Common myeloid progenitor, CD34-positive (primary cell): ENCODE measurements at regions not wholly inside any gene's neighbourhood (a gene's known extent, or its start where the extent isn't known, plus 50 kb on each side); places are given as distances from the start of the nearest gene placed in this dataset.

Experiments
- CTCF ChIA-PET: fragments of 350-600 bp; sonication (Branson Sonifier 250); formaldehyde crosslinking; loops from one replicate; lab custom pipeline; 2021; ENCODE audit warnings: antibody characterized with exemption; lab: Charles Lee
- POLR2A ChIA-PET: fragments of 350-600 bp; sonication (Branson Sonifier 250); formaldehyde crosslinking; loops from one replicate; lab custom pipeline; 2021; ENCODE audit warnings: antibody characterized with exemption; lab: Charles Lee
- DNase-seq, 3 donors: peaks; one replicate each; pipeline versions ENCODE4 v3.0.0 to v3.0.0-alpha.2; 2013
- H3K27ac ChIP-seq, 2 experiments: 1 replicate in 1 of 2; 2 replicates in 1 of 2; pipeline ENCODE4 v1.7.0; 2013; ENCODE audit warnings: inconsistent platforms in 2 of 2, low read length in 2 of 2, mild to moderate bottlenecking in 2 of 2, low read depth in 1 of 2, moderate library complexity in 1 of 2; ENCODE audit not compliant: severe bottlenecking in 2 of 2, insufficient read depth in 1 of 2, poor library complexity in 1 of 2
- H3K27me3 ChIP-seq, 5 experiments: replicated peaks in 2 of 5; 1 replicate in 3 of 5; 2 replicates in 2 of 5; pipeline versions ENCODE4 v1.6.1 to v1.7.0; 2013; ENCODE audit warnings: low read length in 4 of 5, mild to moderate bottlenecking in 2 of 5, moderate library complexity in 2 of 5, inconsistent platforms in 1 of 5; ENCODE audit not compliant: insufficient read depth in 5 of 5, control insufficient read depth in 4 of 5
- H3K36me3 ChIP-seq, 4 experiments: 1 replicate in 2 of 4; 2 replicates in 2 of 4; pipeline versions ENCODE4 v1.6.1 to v1.7.0; 2013; ENCODE audit warnings: low read length in 3 of 4, control low read depth in 1 of 4, mild to moderate bottlenecking in 1 of 4; ENCODE audit not compliant: control insufficient read depth in 4 of 4, insufficient read depth in 4 of 4
- H3K4me1 ChIP-seq, 4 experiments: 1 replicate in 3 of 4; 2 replicates in 1 of 4; pipeline versions ENCODE4 v1.6.1 to v1.7.1; 2013; ENCODE audit warnings: low read length in 3 of 4, mild to moderate bottlenecking in 3 of 4, control low read depth in 1 of 4, inconsistent platforms in 1 of 4, moderate library complexity in 1 of 4; ENCODE audit not compliant: control insufficient read depth in 4 of 4, insufficient read depth in 4 of 4; ENCODE audit errors: control extremely low read depth in 1 of 4
- H3K4me3 ChIP-seq, 7 experiments: 1 replicate in 4 of 7; 2 replicates in 3 of 7; pipeline versions ENCODE4 v1.5.1 to v1.7.0; 2013; ENCODE audit warnings: mild to moderate bottlenecking in 7 of 7, low read length in 6 of 7, moderate library complexity in 6 of 7, inconsistent platforms in 2 of 7, low read depth in 2 of 7, control low read depth in 1 of 7; ENCODE audit not compliant: insufficient read depth in 4 of 7, control insufficient read depth in 1 of 7; ENCODE audit errors: extremely low read depth in 1 of 7
- H3K9me3 ChIP-seq, 5 experiments: 1 replicate in 4 of 5; 2 replicates in 1 of 5; pipeline versions ENCODE4 v1.6.1 to v1.7.1; 2013; ENCODE audit warnings: low read length in 4 of 5, mild to moderate bottlenecking in 2 of 5, inconsistent platforms in 1 of 5, low read depth in 1 of 5, moderate library complexity in 1 of 5; ENCODE audit not compliant: control insufficient read depth in 4 of 5, insufficient read depth in 2 of 5; ENCODE audit errors: control extremely low read depth in 1 of 5
- WGBS: methylation state at CpG from one replicate; pipeline ENCODE4 v1.1.5; 2013; ENCODE audit not compliant: insufficient coverage; 5-methylcytosine and 5-hydroxymethylcytosine counted together

- no peak for DNase-seq
- no peaks in the 10 kb centered on the region for H3K9me3 ChIP-seq
Observed at GRCh38 chr14:40213701-40214100, 781.5 kb upstream of the FBXO33 start.

GRCh38 chr14:40204441-40205175 is 772.4 kb upstream of the FBXO33 start:
- CTCF ChIA-PET, result interaction anchor here (1.0 kb wide), 1 partner anchor 20 kb away, joined by 3 read pairs; no protein-coding TSS in a partner anchor

More at GRCh38 chr14:40213701-40214100, 781.5 kb upstream of the FBXO33 start:
- Histone ChIP-seq H3K4me1 (no peaks in the 10 kb centered on the region), H3K27me3 (no peaks in the 10 kb centered on the region), H3K27ac (no peak overlapping the region), H3K4me3 (no peak overlapping the region), H3K36me3 (no peaks in the 10 kb centered on the region)
- ChIA-PET POLR2A (no interaction called here), CTCF (no interaction called here)

GRCh38 chr14:40199101-40199500 is 766.9 kb upstream of the FBXO33 start:
- 83% methylated on average over 1 of the region's 1 CpG for WGBS
- ChIA-PET CTCF (no interaction called here), POLR2A (no interaction called here)

More at GRCh38 chr14:40204441-40205175, 772.4 kb upstream of the FBXO33 start:
- DNase-seq, result no peak
- no peaks in the 10 kb centered on the region for H3K4me1 ChIP-seq
- 84% methylated on average over 10 of the region's 11 CpGs for WGBS
- no peaks in the 10 kb centered on the region for H3K36me3 ChIP-seq
- no peaks in the 10 kb centered on the region for H3K9me3 ChIP-seq
- H3K27ac ChIP-seq, result no peak overlapping the region
- no peaks in the 10 kb centered on the region for H3K27me3 ChIP-seq
- H3K4me3 ChIP-seq, result no peak overlapping the region
- POLR2A ChIA-PET, result no interaction called here

GRCh38 chr14:40197344-40197743 is 765.1 kb upstream of the FBXO33 start:
- DNase-seq, result no peak
- POLR2A ChIA-PET, result no interaction called here
- Histone ChIP-seq H3K9me3 (no peaks in the 10 kb centered on the region), H3K4me1 (no peaks in the 10 kb centered on the region), H3K36me3 (no peaks in the 10 kb centered on the region), H3K4me3 (no peak overlapping the region), H3K27ac (no peak overlapping the region), H3K27me3 (no peaks in the 10 kb centered on the region)
- CTCF ChIA-PET, result no interaction called here
- WGBS, result no CpG with 5 or more reads among the region's 2 CpGs

More at GRCh38 chr14:40199101-40199500, 766.9 kb upstream of the FBXO33 start:
- no peaks in the 10 kb centered on the region for H3K4me1 ChIP-seq
- H3K4me3 ChIP-seq, result no peak overlapping the region
- H3K9me3 ChIP-seq, result no peaks in the 10 kb centered on the region
- H3K27me3 ChIP-seq, result no peaks in the 10 kb centered on the region
- DNase-seq, result no peak
- H3K27ac ChIP-seq, result no peak overlapping the region
- no peaks in the 10 kb centered on the region for H3K36me3 ChIP-seq

DNA sequence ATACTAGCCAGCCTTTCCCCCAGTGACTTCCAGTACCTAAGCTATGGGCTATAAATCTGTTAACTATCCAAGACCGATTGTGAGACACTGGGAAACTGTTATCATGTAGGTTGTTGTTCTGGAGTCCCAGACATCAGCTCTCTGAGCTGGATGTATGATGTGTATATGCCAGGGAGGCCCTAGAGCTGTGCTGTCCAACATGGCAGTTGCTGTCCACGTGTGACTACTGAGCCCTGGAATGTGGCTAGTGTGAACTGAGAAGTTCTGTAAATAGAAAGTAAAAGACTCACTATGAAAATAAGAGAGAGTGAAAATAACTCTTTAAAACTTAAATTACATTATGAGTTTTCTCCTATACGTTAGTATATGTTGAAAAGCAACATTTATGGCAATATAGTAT is 755.8 kb upstream of the FBXO33 start:
- Histone ChIP-seq H3K27me3 (no peaks in the 10 kb centered on the region), H3K27ac (no peak overlapping the region), H3K9me3 (no peaks in the 10 kb centered on the region), H3K36me3 (no peaks in the 10 kb centered on the region), H3K4me1 (no peaks in the 10 kb centered on the region), H3K4me3 (no peak overlapping the region)
- POLR2A ChIA-PET, result no interaction called here
- no CpG with 5 or more reads among the region's 3 CpGs for WGBS
- no peak for DNase-seq
- CTCF ChIA-PET, result no interaction called here

DNA sequence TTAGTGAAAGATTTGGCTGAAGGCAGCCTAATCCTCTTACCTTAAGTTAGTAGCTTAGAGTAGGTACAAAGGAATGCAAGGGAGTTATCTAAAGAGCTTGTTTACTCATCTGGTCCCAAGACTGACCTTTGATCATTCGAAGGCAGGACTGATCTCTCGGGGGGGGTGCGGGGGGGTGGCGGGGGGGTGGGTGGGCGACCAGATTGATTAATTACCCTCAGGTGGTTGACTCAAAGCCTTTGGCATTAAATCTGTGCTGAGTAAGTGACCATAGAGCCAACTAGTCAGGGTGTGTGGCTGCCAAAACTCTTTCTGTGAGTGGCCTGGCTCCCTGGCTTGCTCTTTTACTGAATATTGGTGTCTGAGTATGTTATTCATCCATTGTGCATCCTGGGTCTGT is 731.9 kb upstream of the FBXO33 start:
- Histone ChIP-seq H3K4me1 (no peaks in the 10 kb centered on the region), H3K36me3 (no peaks in the 10 kb centered on the region), H3K27ac (no peak overlapping the region), H3K9me3 (peaks cover 0 to 6% (median 0%) of the 10 kb centered on the region in 5 experiments), H3K27me3 (no peaks in the 10 kb centered on the region), H3K4me3 (no peak overlapping the region)
- no peak for DNase-seq
- no CpG with 5 or more reads among the region's 5 CpGs for WGBS
- ChIA-PET CTCF (no interaction called here), POLR2A (no interaction called here)

DNA sequence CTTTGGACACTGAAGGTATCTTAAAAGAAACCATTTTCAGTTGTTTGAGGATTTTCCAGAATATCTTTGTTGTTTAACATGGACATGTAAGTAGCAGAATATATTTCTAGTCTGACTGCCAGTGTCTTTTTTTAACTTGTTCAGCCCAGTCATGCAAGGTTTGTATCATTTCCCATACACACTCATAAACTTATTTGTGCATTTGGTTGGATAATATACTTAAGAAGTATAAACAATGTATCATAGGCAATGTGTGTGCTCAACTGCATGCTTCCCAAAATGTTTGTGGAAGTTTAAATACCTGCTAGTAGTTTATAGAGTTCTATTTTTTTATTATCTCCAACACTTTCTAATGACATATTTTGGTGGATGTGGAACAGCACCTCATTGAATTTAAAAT is 707.4 kb upstream of the FBXO33 start:
- Histone ChIP-seq H3K27me3 (no peaks in the 10 kb centered on the region), H3K27ac (no peak overlapping the region), H3K9me3 (no peaks in the 10 kb centered on the region), H3K4me3 (no peak overlapping the region), H3K36me3 (no peaks in the 10 kb centered on the region), H3K4me1 (no peaks in the 10 kb centered on the region)
- POLR2A ChIA-PET, result no interaction called here
- no peak for DNase-seq
- CTCF ChIA-PET, result no interaction called here
